ENCODE measurements at regions not wholly inside any gene's neighbourhood (a gene's known extent, or its start where the extent isn't known, plus 50 kb on each side); places are given as distances from the start of the nearest gene placed in this dataset.

DNA sequence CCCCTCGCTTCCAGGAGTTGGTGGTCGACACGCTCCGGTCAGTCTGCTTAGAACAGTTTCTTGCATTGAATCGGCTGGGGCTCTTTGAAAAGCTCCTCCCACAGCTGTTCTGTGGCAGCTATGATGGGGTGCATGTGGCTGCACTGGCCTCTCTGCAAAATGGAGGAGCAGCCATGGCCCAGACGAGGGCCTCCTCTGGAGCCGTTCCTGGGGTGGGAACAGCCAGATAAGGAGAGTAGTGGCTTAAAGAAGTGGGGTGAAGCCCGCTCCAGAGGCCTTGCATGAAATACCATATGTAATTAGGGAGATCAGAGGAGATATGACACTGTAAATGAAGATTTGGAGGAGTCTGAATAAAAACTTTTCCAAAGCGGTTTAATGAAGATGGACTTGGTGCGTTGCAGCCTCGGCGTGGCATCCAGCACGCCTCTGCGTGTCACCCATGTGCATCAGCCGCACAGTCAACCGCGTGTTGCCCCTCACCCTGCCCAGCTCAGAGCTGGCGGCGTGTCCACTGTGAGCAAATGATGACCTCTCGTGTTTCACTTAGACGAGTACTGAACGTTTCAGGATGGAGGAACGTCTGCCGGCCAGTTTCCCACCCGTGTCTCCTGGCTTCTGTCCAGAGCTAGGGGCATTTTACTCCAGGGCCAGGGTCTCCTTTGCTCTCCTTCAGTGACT is 199.2 kb downstream of the TEX29 start:
- H3K9me3 ChIP-seq, result no peaks in the 10 kb centered on the region
- H3K27ac ChIP-seq, result no peak overlapping the region
- TF ChIP-seq, protein P1, sequence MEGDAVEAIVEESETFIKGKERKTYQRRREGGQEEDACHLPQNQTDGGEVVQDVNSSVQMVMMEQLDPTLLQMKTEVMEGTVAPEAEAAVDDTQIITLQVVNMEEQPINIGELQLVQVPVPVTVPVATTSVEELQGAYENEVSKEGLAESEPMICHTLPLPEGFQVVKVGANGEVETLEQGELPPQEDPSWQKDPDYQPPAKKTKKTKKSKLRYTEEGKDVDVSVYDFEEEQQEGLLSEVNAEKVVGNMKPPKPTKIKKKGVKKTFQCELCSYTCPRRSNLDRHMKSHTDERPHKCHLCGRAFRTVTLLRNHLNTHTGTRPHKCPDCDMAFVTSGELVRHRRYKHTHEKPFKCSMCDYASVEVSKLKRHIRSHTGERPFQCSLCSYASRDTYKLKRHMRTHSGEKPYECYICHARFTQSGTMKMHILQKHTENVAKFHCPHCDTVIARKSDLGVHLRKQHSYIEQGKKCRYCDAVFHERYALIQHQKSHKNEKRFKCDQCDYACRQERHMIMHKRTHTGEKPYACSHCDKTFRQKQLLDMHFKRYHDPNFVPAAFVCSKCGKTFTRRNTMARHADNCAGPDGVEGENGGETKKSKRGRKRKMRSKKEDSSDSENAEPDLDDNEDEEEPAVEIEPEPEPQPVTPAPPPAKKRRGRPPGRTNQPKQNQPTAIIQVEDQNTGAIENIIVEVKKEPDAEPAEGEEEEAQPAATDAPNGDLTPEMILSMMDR (IDR thresholded peaks at IDR 0.05), result no peak
- no peaks in the 10 kb centered on the region for H3K36me3 ChIP-seq
- H3K4me1 ChIP-seq, result no peaks in the 10 kb centered on the region
- no peak overlapping the region for H3K4me3 ChIP-seq
- DNase-seq (ENCODE audit: low spot score), result peak; percentile 30
- no peaks in the 10 kb centered on the region for H3K27me3 ChIP-seq

DNA sequence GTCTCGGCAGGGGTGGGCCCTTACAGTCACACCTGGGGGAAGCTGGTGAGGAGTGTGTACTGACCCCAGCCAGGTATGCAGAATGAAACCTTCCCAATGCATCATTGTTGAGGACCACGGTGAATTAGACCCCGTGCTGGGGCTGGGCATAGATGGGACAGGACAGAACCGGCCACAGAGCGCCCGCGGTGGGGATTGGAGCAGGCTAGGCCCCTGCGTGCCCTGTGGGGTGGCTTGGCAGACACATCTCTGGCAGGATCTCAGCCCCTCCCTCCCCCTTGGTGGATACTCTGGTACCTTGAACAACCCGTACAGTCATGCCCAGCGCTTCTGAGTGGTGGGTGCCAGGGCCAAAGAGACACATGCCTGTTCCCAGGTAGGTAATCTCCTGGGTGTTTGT is 200.6 kb downstream of the TEX29 start:
- no peak for DNase-seq (ENCODE audit: low spot score)
- H3K4me1 ChIP-seq, result no peaks in the 10 kb centered on the region
- H3K36me3 ChIP-seq, result no peaks in the 10 kb centered on the region
- H3K4me3 ChIP-seq, result no peak overlapping the region
- TF ChIP-seq, protein P1 (IDR thresholded peaks at IDR 0.05), result no peak
- no peaks in the 10 kb centered on the region for H3K9me3 ChIP-seq
- no peak overlapping the region for H3K27ac ChIP-seq
- no peaks in the 10 kb centered on the region for H3K27me3 ChIP-seq

DNA sequence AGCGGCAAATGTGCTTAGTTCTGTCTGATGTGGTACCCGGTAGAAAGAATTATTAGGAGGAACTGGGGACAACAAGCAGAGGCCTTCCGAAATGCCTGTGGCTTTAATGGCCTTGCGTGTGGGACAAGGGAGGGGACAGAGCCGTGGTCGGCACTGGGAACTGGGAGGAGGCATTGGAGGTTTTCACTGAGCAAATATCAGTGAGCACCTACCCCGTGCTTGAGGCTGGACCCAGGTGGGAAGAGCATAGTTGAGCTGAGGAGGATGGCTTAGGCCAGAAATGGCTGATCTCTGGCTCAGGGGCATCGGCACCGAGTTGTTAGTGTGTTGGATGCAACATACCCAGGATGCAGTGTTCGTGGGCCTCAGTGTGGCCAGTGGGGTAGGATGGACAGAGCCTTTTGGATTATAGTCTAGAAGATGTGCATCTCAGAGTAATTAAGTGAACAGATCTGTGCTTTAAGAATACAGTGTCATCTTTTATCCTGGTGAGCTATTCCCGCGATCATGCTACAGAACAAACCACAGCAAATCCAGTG is 201.3 kb downstream of the TEX29 start:
- H3K4me3 ChIP-seq, result no peak overlapping the region
- no peaks in the 10 kb centered on the region for H3K27me3 ChIP-seq
- H3K4me1 ChIP-seq, result no peaks in the 10 kb centered on the region
- TF ChIP-seq, protein P1 (IDR thresholded peaks at IDR 0.05), result no peak
- no peaks in the 10 kb centered on the region for H3K9me3 ChIP-seq
- DNase-seq (ENCODE audit: low spot score), result no peak
- H3K27ac ChIP-seq, result no peak overlapping the region
- H3K36me3 ChIP-seq, result no peaks in the 10 kb centered on the region

DNA sequence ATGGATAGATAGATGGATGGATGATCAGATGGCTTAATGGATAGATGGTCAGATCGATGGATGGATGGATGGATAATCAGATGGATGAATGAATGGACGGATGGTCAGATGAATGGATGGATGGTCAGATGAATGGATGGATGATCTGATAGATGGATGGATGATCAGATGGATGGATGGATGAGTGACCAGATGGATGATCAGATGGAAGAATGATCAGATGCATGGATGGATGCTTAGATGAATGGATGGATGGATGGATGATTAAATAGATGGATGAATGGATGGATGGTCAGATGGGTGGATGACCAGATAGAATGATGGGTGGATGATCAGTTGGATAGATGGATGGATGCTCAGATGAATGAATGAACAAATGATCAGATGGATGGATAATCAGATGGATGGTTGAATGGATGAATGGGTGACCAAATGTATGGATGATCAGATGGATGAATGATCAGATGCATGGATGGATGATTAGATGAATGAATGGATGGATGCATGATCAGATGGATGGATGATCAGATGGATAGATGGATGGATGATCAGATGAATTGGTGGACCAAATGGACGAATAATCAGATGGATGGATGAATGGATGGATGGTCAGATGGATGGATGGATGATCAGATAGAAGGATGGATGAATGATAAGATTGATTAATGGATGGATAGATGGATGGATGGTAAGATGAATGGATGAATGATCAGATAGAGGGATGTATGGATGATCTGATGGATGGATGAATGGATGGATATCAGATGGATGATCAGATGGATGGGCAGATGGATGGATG is 205.1 kb downstream of the TEX29 start:
- Histone ChIP-seq H3K36me3 (no peaks in the 10 kb centered on the region), H3K4me1 (no peaks in the 10 kb centered on the region), H3K27ac (no peak overlapping the region), H3K9me3 (no peaks in the 10 kb centered on the region), H3K27me3 (no peaks in the 10 kb centered on the region), H3K4me3 (no peak overlapping the region)
- DNase-seq (ENCODE audit: low spot score), result no peak
- TF ChIP-seq, protein P1 (IDR thresholded peaks at IDR 0.05), result no peak

DNA sequence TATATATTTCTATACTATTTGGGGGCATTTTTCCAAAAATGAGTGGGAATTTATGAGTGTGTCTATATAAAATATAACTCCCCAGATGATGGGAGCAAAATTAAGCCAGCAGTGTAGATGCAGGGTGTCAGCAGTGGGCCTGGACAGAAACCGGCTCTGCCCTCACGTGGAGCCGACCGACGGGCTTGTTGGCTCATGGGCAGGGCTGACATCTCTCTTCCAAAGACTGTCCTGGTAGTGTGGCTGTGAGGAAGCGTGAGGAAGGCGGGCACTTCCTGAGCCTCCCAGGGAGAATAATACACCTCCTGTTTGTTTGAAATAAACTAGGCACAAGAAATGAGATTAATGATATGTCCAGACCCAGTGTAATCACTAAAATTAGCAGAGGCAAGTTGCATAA is 206.5 kb downstream of the TEX29 start:
- H3K27ac ChIP-seq, result no peak overlapping the region
- no peaks in the 10 kb centered on the region for H3K36me3 ChIP-seq
- H3K9me3 ChIP-seq, result no peaks in the 10 kb centered on the region
- TF ChIP-seq, protein P1 (IDR thresholded peaks at IDR 0.05), result no peak
- H3K27me3 ChIP-seq, result no peaks in the 10 kb centered on the region
- no peak overlapping the region for H3K4me3 ChIP-seq
- no peaks in the 10 kb centered on the region for H3K4me1 ChIP-seq
- DNase-seq (ENCODE audit: low spot score), result no peak
